Astrocyte (in vitro differentiated cells and primary cell): ENCODE measurements at regions not wholly inside any gene's neighbourhood (a gene's known extent, or its start where the extent isn't known, plus 50 kb on each side); places are given as distances from the start of the nearest gene placed in this dataset.

Experiments
- CTCF ChIP-seq: IDR thresholded peaks from 2 replicates; pipeline ENCODE4 v1.5.1; 2011; ENCODE audit warnings: low read depth, mild to moderate bottlenecking, inconsistent platforms, low read length, moderate library complexity; ENCODE audit not compliant: insufficient read depth
- EZH2 ChIP-seq: IDR thresholded peaks from 2 replicates; pipeline ENCODE4 v1.6.1; 2012; ENCODE audit warnings: mild to moderate bottlenecking, low read length, inconsistent platforms; ENCODE audit not compliant: insufficient read depth

- no peak for TF ChIP-seq CTCF
- TF ChIP-seq EZH2, result no peak
These were observed 140.7 kb upstream of the KITLG start for GRCh38 chr12:88720785-88721650.
